ENCODE measurements at regions not wholly inside any gene's neighbourhood (a gene's known extent, or its start where the extent isn't known, plus 50 kb on each side); places are given as distances from the start of the nearest gene placed in this dataset.
A peak's percentile ranks its signal among the peaks of the same experiment; 100 is the strongest.
"Not testable (repeated sequence)": the region's sequence is repeated elsewhere in the genome, so short reads cannot be mapped to it uniquely, and the experiment has no call there.

DNA sequence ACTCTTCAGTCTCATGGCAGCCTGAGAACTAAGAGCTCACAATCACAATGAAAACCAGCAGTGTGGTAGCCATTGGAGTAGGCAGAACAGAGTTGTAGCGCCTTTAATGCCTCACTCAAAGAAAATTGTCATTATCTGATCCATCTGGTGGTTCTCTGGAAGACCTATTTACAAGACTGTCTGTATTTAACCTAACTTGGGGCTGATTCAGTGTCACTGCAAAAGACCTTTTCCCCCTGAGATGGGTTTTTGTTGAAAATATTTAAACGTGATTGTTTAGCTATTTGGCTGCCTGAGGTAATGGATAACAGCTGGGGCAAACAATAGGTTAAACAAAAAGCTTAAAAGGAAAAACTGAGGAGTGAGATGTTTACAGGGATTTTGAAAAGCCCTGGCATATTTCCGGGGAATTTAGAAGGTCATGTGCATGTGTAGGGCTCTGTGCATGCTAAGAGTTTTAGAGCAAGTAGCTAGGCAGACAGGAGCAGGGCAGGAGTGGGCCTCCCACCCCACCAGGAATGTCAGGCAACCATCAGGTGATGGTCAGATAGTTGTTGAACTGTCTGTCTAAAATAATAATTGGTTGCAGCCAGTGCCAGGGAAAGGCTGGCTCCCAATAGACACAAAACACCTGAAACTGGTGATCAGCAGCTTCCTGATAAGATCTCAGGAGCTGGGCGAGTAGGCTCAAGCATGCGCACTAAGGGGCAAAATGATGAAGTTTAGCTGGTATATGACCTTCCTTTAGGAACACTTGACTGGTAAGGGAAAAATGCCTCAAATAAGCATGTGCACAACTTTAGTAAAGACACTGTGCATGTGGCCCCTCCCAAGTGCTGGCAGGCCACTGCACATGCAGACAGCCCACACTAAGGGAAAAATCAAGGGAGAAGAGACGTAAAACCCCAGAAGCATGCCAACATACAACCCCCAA lies 70.8 kb upstream of the AKIRIN2 start:
- DNase-seq, result no peak

DNA sequence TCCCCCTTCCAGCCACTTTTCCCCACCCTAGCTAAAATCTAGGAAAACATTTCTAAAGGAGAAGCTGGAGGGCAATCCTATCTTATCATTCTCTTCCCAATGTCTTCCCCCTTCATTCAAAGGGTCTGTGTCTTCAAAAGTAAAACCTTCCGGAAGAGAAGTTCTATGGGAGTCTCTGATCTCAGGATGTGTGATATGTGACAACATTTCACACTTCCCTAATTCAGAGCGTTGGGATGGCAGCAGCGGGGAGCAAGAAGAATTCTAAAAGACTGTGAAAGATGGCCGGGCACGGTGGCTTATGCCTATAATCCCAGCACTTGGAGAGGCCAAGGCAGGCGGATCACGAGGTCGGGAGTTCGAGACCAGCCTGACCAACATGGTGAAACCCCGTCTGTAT lies 65.4 kb upstream of the AKIRIN2 start:
- no peak for DNase-seq

DNA sequence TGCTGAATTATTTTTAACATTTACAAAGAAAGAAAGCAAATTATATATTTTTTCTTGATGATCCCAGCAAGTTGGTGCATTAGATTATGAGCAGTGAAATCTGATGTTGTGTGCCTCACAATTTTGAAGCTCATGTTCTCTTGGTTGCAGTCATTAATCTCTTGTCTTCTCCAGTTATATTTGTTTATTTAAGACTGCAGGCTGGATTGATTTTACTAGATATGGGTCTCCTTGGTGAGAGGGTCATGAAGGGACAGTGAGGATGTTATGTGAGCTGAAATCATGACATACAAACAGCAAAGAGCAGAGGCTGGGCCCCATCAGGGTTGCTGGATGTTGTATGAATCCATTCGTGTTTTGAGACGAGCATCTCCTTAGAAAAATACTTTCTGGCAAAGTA lies 64.2 kb upstream of the AKIRIN2 start:
- no peak for DNase-seq

DNA sequence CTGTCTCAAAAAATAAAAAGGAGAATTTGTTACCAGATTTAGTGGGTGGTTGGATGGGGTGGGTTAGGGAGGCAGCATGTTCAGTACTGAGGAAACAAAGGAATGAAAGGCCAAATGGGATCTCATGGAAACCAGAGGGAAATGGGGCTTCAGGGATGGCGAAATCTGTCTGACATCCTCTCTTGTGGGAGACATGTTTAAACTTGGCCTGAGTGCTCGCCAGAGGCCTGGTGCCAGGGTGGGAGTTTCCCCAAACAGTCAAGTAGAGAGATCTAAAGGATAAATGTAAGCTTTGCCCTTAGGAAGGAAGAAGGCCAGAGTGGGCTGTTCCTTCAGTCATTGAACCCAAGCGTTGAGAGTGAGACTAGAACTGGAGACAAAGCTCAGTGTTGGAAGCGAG lies 61.9 kb upstream of the AKIRIN2 start:
- no peak for DNase-seq

DNA sequence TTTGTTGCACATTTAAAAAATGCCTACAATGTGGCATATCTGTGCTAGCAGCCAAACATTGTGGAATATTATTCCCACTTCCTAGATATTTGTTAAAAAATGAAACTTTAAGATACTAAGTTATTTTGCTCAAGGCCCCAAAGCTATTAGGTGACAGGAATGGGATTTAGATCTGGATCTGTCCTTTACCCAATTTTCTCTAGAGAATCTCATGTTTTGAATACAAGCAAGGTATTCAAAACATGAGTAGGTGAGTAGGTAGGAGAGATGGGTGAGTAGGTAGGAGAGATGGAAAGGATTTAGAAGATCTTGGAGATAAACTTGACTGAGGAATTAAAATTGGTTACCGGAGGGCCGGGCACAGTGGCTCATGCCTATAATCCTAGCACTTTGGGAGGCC lies 61.2 kb upstream of the AKIRIN2 start:
- no peak for DNase-seq

DNA sequence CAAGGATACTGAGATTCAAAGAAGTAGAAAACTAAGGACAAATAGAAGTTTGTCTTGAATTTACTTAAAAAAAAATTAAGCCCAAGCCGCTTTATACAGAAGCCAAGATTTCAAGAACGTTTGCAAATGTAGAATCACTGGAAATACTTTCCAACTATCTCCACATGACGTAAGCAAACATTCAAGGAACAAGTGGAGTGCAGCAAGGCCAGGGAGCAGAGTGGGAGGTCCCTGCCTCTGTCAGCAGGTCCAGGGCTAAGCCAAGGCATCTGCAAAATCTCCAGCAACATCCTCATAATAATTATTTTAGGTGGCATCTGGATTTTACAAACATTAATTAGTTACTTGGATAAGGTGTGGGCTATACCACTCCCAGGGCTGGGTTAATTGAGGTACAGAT lies 60.1 kb upstream of the AKIRIN2 start:
- no peak for DNase-seq

DNA sequence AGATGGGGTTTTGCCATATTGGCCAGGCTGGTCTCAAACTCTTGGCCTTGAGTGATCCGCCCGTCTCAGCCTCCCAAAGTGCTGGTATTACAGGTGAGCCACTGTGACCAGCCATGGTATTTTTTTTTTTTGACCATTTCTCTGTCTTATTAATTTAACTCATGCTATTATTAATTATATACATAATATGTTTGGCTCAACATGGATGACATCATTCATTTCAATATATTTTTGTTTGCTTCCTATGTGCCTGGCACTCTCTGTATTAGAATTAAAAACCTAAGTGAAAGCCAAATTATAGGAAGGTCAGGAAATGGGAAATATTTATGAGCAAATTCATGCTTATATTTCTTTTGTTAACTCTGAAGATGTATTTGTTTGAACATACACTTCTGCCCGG lies 55.8 kb upstream of the AKIRIN2 start:
- no peak for DNase-seq

DNA sequence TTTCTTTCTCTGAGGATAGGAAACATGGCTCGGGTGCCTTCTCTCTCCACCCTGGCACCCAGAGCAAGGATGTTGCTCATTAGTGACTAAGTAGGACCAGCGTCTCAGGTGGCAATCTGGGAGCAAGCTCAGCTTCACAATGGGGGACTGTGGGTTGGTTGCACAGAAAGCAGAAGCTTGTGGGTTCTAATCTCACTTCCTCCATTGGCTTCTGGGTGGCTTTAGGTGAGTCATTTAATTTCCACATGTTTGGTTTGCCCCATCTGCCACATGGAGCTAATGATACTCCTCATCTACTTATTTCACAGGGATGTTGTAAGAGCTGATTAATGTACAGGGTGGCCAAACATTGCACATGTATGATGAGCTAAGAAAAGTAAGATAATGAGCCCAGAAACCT lies 54.8 kb upstream of the AKIRIN2 start:
- DNase-seq, result peak in 8 of 56 donors; percentile 0 to 4 (median 2)

DNA sequence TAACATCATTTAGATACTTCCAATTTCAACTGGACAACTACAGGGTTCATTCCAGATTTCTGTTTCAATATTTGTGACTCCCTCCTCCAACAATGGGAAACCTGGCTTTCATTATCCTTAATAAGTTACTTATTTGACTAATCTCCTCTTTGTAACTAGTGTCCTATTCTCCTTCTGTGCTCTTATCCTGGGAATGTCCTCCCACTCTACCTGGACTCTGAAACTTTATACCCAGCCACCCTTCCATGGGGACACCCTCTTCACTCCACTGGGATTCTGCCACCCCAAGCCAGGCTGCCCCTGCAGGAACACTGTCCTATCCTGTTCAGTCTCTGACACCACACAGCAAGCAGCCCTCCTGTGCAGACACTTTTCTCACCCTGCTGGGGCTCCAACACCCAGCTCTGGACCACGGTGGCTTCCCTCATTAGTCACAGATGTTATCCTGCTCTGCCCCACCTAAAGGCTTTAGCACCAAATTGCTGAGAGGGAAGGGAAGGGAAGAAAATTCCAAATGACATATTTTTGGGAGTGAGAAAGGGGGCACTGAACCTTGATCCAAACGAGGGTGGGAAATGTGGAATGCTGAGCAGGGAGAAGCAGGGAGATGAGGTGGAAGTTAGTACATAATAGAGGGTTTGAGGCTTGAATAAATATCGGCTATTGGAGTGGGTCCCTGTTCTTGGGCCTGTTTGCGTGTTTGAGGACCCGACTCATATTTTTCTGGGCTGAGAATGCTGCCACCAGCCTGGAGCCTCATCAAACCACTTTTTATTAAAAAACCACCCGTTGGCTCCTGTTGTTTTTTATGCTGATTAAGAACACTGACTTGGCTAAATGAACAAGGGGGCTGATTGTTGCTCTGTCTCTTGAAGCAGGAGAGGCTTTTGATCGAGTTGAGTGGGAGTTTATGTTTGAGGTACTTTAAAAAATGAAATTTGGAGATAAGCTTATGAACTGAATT lies 54.0 kb upstream of the AKIRIN2 start:
- DNase-seq, result peak in 1 of 56 donors; percentile 2

DNA sequence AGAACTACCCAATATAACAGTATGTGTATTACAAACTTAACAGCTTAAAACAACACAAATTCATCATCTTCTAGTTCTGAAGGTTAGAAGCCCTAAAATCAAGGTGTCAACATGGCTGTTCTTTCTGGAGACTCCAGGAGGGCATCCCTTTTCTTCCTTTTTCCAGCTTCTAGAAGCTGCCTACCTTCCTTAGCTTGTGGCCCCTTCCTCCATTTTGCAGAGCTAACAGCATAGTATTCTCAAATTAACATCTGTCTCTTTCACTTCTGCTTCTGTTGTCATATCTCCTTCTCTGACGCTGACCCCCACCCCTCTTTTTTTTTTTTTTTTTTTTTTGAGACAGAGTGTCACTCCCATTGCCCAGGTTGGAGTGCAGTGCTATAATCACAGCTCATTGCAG lies 52.8 kb upstream of the AKIRIN2 start:
- DNase-seq, result no peak

DNA sequence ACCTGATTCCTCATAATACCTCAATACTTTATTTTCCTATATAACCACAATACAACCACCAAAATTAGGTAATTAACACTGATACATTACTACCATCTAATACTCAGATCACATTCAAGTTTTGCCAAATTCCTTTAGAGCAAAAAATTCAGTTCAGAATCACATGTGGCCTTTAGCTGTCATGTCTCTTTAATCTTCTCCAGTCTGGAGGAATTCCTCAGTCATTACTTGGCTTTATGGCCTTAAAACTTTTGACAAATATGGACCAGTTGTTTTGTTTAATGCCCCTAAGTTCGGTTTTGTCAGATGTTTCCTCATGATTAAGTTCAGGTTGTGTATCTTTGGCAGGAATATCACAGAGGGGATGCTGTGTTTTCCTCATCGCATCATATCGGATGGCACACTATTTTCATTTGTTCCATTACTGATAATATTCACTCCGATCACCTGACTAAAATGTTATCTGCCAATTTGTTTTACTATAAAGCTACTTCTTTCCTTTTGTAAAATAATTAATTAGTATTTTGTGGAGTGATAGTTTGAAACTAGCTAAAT lies 51.2 kb upstream of the AKIRIN2 start:
- no peak for DNase-seq

DNA sequence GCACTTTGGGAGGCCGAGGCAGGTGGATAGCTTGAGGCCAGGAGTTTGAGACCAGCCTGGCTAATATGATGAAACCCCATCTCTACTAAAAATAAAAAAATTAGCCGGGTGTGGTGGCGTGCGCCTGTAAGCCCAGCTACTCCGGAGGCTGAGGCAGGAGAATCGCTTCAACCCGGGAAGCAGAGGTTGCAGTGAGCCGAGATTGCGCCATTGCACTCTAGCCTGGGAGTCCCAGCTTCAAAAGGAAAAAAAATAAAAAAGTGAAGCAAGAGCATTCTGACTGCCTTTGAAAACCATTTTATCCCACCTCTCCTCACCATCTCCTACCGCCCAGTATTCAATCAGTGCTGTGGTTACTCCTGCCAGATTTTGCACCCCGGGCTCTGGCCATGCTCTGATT lies 50.5 kb upstream of the AKIRIN2 start:
- not testable (repeated sequence) for DNase-seq
